ENCODE measurements at regions not wholly inside any gene's neighbourhood (a gene's known extent, or its start where the extent isn't known, plus 50 kb on each side); places are given as distances from the start of the nearest gene placed in this dataset.

DNA sequence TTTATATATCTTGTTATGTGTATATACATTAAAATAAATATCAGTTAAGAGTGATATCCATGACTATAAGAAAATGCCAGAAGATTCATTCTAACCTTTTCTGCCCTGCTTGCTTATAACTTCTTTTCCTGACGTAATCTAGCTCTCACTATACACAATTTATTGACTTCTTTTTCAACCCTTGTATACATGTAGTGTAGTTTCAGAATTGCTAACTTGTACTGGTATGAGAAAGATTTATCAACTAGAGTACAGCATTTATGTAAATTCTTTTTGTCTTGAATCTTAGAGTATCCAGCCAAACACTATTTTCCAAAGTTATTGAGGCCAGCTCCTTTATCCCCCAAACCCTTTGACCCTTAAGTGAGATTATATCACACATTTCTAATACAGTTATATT lies 798.0 kb upstream of the RAB6C start:
- TF ChIP-seq, protein P1, sequence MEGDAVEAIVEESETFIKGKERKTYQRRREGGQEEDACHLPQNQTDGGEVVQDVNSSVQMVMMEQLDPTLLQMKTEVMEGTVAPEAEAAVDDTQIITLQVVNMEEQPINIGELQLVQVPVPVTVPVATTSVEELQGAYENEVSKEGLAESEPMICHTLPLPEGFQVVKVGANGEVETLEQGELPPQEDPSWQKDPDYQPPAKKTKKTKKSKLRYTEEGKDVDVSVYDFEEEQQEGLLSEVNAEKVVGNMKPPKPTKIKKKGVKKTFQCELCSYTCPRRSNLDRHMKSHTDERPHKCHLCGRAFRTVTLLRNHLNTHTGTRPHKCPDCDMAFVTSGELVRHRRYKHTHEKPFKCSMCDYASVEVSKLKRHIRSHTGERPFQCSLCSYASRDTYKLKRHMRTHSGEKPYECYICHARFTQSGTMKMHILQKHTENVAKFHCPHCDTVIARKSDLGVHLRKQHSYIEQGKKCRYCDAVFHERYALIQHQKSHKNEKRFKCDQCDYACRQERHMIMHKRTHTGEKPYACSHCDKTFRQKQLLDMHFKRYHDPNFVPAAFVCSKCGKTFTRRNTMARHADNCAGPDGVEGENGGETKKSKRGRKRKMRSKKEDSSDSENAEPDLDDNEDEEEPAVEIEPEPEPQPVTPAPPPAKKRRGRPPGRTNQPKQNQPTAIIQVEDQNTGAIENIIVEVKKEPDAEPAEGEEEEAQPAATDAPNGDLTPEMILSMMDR (IDR thresholded peaks at IDR 0.05), result no peak
- no peak for TF ChIP-seq RAD21 (IDR thresholded peaks at IDR 0.05; ENCODE audit: low read length)

Measured in SK-N-SH (cell line).